ENCODE measurements at regions not wholly inside any gene's neighbourhood (a gene's known extent, or its start where the extent isn't known, plus 50 kb on each side); places are given as distances from the start of the nearest gene placed in this dataset.

GRCh38 chr2:793236-793635, 116.0 kb upstream of the TMEM18 start:
- Histone ChIP-seq H3K36me3 (ENCODE audit: control insufficient read depth, insufficient read depth, low read length) (no peaks in the 10 kb centered on the region), H3K4me1 (ENCODE audit: control insufficient read depth, insufficient read depth, low read length) (no peaks in the 10 kb centered on the region), H3K9me3 (ENCODE audit: control insufficient read depth, insufficient read depth, low read depth, low read length) (no peaks in the 10 kb centered on the region), H3K4me3 (ENCODE audit: low read depth in 2 of 2, low read length in 2 of 2) (no peak overlapping the region), H3K27me3 (ENCODE audit: control insufficient read depth, insufficient read depth, low read length) (no peaks in the 10 kb centered on the region), H3K27ac (ENCODE audit: low read length) (no peak overlapping the region)
- ATAC-seq (no peak), DNase-seq (ENCODE audit: low read depth, low spot score) (no peak)
- TF ChIP-seq SIN3A (IDR thresholded peaks at IDR 0.05; ENCODE audit: borderline replicate concordance, insufficient read depth, low read depth, low read length): no peak
- TF ChIP-seq POLR2AphosphoS5 (IDR thresholded peaks at IDR 0.05; ENCODE audit: low read depth, low read length): no peak
- TF ChIP-seq CTCF (IDR thresholded peaks at IDR 0.05): no peak
- TF ChIP-seq TCF7L2 (IDR thresholded peaks at IDR 0.05; ENCODE audit: low read depth, low read length): no peak
- TF ChIP-seq, protein P1, sequence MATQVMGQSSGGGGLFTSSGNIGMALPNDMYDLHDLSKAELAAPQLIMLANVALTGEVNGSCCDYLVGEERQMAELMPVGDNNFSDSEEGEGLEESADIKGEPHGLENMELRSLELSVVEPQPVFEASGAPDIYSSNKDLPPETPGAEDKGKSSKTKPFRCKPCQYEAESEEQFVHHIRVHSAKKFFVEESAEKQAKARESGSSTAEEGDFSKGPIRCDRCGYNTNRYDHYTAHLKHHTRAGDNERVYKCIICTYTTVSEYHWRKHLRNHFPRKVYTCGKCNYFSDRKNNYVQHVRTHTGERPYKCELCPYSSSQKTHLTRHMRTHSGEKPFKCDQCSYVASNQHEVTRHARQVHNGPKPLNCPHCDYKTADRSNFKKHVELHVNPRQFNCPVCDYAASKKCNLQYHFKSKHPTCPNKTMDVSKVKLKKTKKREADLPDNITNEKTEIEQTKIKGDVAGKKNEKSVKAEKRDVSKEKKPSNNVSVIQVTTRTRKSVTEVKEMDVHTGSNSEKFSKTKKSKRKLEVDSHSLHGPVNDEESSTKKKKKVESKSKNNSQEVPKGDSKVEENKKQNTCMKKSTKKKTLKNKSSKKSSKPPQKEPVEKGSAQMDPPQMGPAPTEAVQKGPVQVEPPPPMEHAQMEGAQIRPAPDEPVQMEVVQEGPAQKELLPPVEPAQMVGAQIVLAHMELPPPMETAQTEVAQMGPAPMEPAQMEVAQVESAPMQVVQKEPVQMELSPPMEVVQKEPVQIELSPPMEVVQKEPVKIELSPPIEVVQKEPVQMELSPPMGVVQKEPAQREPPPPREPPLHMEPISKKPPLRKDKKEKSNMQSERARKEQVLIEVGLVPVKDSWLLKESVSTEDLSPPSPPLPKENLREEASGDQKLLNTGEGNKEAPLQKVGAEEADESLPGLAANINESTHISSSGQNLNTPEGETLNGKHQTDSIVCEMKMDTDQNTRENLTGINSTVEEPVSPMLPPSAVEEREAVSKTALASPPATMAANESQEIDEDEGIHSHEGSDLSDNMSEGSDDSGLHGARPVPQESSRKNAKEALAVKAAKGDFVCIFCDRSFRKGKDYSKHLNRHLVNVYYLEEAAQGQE (IDR thresholded peaks at IDR 0.05; ENCODE audit: insufficient read depth in 1 of 2, low read depth in 2 of 2, low read length in 1 of 2): no peak
- no TSS peak for BruUV-seq (replicated peaks)
- in situ Hi-C loops (cut with HindIII; ENCODE audit: low pct_unique_long_range_greater_than_20kb, low sequenced_read_pairs): no loop called here
- intact Hi-C loops (cut with micrococcal nuclease; ENCODE audit: unreplicated experiment): no loop called here
- ChIA-PET POLR2A (no interaction called here), CTCF (no interaction called here)

GRCh38 chr2:792687-793086, 115.5 kb upstream of the TMEM18 start:
- intact Hi-C loops (cut with micrococcal nuclease; ENCODE audit: unreplicated experiment): no loop called here
- no peak overlapping the region for H3K27ac ChIP-seq (ENCODE audit: low read length)
- ChIA-PET CTCF (no interaction called here), POLR2A (no interaction called here)
- H3K36me3 ChIP-seq (ENCODE audit: control insufficient read depth, insufficient read depth, low read length): no peaks in the 10 kb centered on the region
- DNase-seq (ENCODE audit: low read depth, low spot score) (no peak), ATAC-seq (no peak)
- BruUV-seq (replicated peaks): no TSS peak
- H3K4me1 ChIP-seq (ENCODE audit: control insufficient read depth, insufficient read depth, low read length): no peaks in the 10 kb centered on the region
- H3K4me3 ChIP-seq (ENCODE audit: low read depth in 2 of 2, low read length in 2 of 2): no peak overlapping the region
- no peaks in the 10 kb centered on the region for H3K27me3 ChIP-seq (ENCODE audit: control insufficient read depth, insufficient read depth, low read length)
- TF ChIP-seq, protein P1 (IDR thresholded peaks at IDR 0.05; ENCODE audit: insufficient read depth in 1 of 2, low read depth in 2 of 2, low read length in 1 of 2): no peak
- TF ChIP-seq SIN3A (IDR thresholded peaks at IDR 0.05; ENCODE audit: borderline replicate concordance, insufficient read depth, low read depth, low read length) (no peak), CTCF (IDR thresholded peaks at IDR 0.05) (no peak), TCF7L2 (IDR thresholded peaks at IDR 0.05; ENCODE audit: low read depth, low read length) (no peak), POLR2AphosphoS5 (IDR thresholded peaks at IDR 0.05; ENCODE audit: low read depth, low read length) (no peak)
- H3K9me3 ChIP-seq (ENCODE audit: control insufficient read depth, insufficient read depth, low read depth, low read length): no peaks in the 10 kb centered on the region
- in situ Hi-C loops (cut with HindIII; ENCODE audit: low pct_unique_long_range_greater_than_20kb, low sequenced_read_pairs): no loop called here
